ENCODE measurements at regions not wholly inside any gene's neighbourhood (a gene's known extent, or its start where the extent isn't known, plus 50 kb on each side); places are given as distances from the start of the nearest gene placed in this dataset.

GRCh38 chr2:81583311-81584108, 1279.0 kb upstream of the LRRTM1 start:
- no peak for DNase-seq

GRCh38 chr2:81576713-81577112, 1272.2 kb upstream of the LRRTM1 start:
- DNase-seq, result no peak

- DNase-seq, result no peak
Observed at GRCh38 chr2:81551040-81551634, 1246.6 kb upstream of the LRRTM1 start.

GRCh38 chr2:81550277-81550676, 1245.7 kb upstream of the LRRTM1 start:
- DNase-seq, result no peak

- DNase-seq, result no peak
Observed at GRCh38 chr2:81549646-81550045, 1245.1 kb upstream of the LRRTM1 start.

GRCh38 chr2:81545626-81546025, 1241.1 kb upstream of the LRRTM1 start:
- DNase-seq, result no peak

- no peak for DNase-seq
Observed at GRCh38 chr2:81542119-81542518, 1237.6 kb upstream of the LRRTM1 start.

- DNase-seq, result no peak
Observed at GRCh38 chr2:81529944-81530343, 1225.4 kb upstream of the LRRTM1 start.

- DNase-seq, result no peak
Observed at GRCh38 chr2:81528852-81529480, 1224.4 kb upstream of the LRRTM1 start.

- no peak for DNase-seq
Observed at GRCh38 chr2:81523344-81523743, 1218.8 kb upstream of the LRRTM1 start.

GRCh38 chr2:81513328-81513727, 1208.8 kb upstream of the LRRTM1 start:
- DNase-seq, result no peak

GRCh38 chr2:81505586-81505985, 1201.0 kb upstream of the LRRTM1 start:
- no peak for DNase-seq

GRCh38 chr2:81495556-81495955, 1191.0 kb upstream of the LRRTM1 start:
- no peak for DNase-seq

GRCh38 chr2:81483254-81483653, 1178.7 kb upstream of the LRRTM1 start:
- no peak for DNase-seq

GRCh38 chr2:81481994-81482368, 1177.4 kb upstream of the LRRTM1 start:
- DNase-seq, result no peak

GRCh38 chr2:81481242-81481993, 1176.9 kb upstream of the LRRTM1 start:
- DNase-seq, result no peak

- no peak for DNase-seq
Observed at GRCh38 chr2:81467096-81467495, 1162.5 kb upstream of the LRRTM1 start.

- DNase-seq, result no peak
Observed at GRCh38 chr2:81462420-81462819, 1157.9 kb upstream of the LRRTM1 start.

GRCh38 chr2:81445176-81445575, 1140.6 kb upstream of the LRRTM1 start:
- no peak for DNase-seq

GRCh38 chr2:81437456-81438000, 1133.0 kb upstream of the LRRTM1 start:
- no peak for DNase-seq

- DNase-seq, result no peak
Observed at GRCh38 chr2:81436256-81436655, 1131.7 kb upstream of the LRRTM1 start.

GRCh38 chr2:81412681-81413080, 1108.1 kb upstream of the LRRTM1 start:
- no peak for DNase-seq

- DNase-seq, result no peak
Observed at GRCh38 chr2:81403508-81403907, 1099.0 kb upstream of the LRRTM1 start.
